Transverse colon (tissue), 4 donors: ENCODE measurements at regions not wholly inside any gene's neighbourhood (a gene's known extent, or its start where the extent isn't known, plus 50 kb on each side); places are given as distances from the start of the nearest gene placed in this dataset.

ENCODE experiments used
- DNase-seq: peaks from one replicate; pipeline ENCODE4 v3.0.0-alpha.2; 2019
- H3K27ac ChIP-seq, 4 donors: fragments of 200-600 bp; sonication (generic); 2 replicates each; pipeline ENCODE4 v1.5.1; 2016 to 2018; ENCODE audit warnings: inconsistent platforms in 4 of 4
- H3K27me3 ChIP-seq: fragments of 200-600 bp; sonication (generic); 2 replicates; pipeline ENCODE4 v1.5.1; 2017; ENCODE audit warnings: inconsistent platforms
- H3K36me3 ChIP-seq, 4 donors: fragments of 200-600 bp; sonication (generic); 2 replicates each; pipeline ENCODE4 v1.5.1; 2017 to 2019; ENCODE audit warnings: inconsistent platforms in 4 of 4
- H3K4me1 ChIP-seq, 4 donors: fragments of 200-600 bp; sonication (generic); 2 replicates each; pipeline ENCODE4 v1.5.1; 2017 to 2020; ENCODE audit warnings: inconsistent platforms in 4 of 4
- H3K4me3 ChIP-seq, 4 donors: fragments of 200-600 bp; sonication (generic); 1 replicate in 1 of 4; 2 replicates in 3 of 4; pipeline versions ENCODE4 v1.5.1 to v1.6.1; 2017 to 2019; ENCODE audit warnings: inconsistent platforms in 4 of 4
- H3K9me3 ChIP-seq, 2 donors: fragments of 200-600 bp; sonication (generic); 2 replicates each; pipeline ENCODE4 v1.5.1; 2017 to 2019; ENCODE audit warnings: inconsistent platforms in 2 of 2
- EP300 ChIP-seq: sonication (generic); formaldehyde crosslinking; IDR thresholded peaks from one replicate; pipeline ENCODE4 v1.6.1; 2017; ENCODE audit warnings: antibody characterized with exemption, low read depth
- POLR2A ChIP-seq: fragments of 450-650 bp; IDR thresholded peaks from one replicate; pipeline ENCODE4 v1.6.1; 2016; ENCODE audit warnings: antibody characterized with exemption, mild to moderate bottlenecking, moderate library complexity
- POLR2AphosphoS5 ChIP-seq, 3 donors: sonication (generic); formaldehyde crosslinking; IDR thresholded peaks; one replicate each; pipeline ENCODE4 v1.6.1; 2016; ENCODE audit warnings: antibody characterized with exemption in 3 of 3
- WGBS, 2 donors: methylation state at CpG; one replicate each; pipeline ENCODE4 v1.1.5; 2018; ENCODE audit warnings: low coverage in 1 of 2; 5-methylcytosine and 5-hydroxymethylcytosine counted together
- in situ Hi-C, 4 donors: fragments of 200-750 bp; cut with MboI; loops; one replicate each; pipeline versions ENCODE4 v1.15.0 to v1.15.1; 2017; ENCODE audit warnings: low sequenced_read_pairs in 3 of 4, low pct_ligation_motif_present in 1 of 4, low pct_unique_long_range_greater_than_20kb in 1 of 4
- intact Hi-C: fragments of 100-400 bp; cut with DNase I; formaldehyde crosslinking; loops from one replicate; pipeline ENCODE4 v1.15.1; 2023; ENCODE audit warnings: low total_unique reads
- TF ChIP-seq, protein P1 (sequence below), 5 experiments: fragments of 200-600 bp in 3 of 5; fragments of 450-650 bp in 2 of 5; sonication (generic) in 3 of 5; IDR thresholded peaks; 1 replicate in 2 of 5; 2 replicates in 3 of 5; pipeline ENCODE4 v1.5.1; 2016 to 2017; ENCODE audit warnings: antibody characterized with exemption in 5 of 5, inconsistent platforms in 3 of 5, mild to moderate bottlenecking in 2 of 5, moderate library complexity in 1 of 5

DNA sequence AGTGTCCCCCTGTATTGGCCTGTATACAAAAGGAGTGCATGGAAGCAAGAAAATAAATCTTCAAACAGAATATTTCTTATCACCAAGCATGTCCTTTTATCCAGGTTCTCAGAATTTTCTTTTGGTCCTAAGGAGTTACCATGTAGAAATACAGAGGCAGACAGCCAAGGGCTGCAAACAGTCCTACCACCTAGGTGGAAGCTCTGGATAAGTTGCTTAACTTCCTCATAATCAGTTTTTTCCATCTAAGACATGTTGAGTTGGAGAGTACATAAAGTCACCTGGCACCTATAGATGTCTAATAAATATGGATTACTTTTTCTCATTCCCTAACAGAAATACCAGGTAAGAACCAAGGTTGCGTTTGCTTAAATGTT lies 57.0 kb upstream of the BLID start:
- H3K9me3 ChIP-seq, result no peaks in the 10 kb centered on the region
- DNase-seq, result no peak
- H3K36me3 ChIP-seq, result no peaks in the 10 kb centered on the region
- H3K4me3 ChIP-seq, result no peak overlapping the region
- intact Hi-C loops (no loop called here), in situ Hi-C loops (no loop called here)
- WGBS, 2 donors, result 88 to 91% methylated on average over 1 of the region's 1 CpG
- H3K4me1 ChIP-seq, result no peaks in the 10 kb centered on the region
- TF ChIP-seq, protein P1, sequence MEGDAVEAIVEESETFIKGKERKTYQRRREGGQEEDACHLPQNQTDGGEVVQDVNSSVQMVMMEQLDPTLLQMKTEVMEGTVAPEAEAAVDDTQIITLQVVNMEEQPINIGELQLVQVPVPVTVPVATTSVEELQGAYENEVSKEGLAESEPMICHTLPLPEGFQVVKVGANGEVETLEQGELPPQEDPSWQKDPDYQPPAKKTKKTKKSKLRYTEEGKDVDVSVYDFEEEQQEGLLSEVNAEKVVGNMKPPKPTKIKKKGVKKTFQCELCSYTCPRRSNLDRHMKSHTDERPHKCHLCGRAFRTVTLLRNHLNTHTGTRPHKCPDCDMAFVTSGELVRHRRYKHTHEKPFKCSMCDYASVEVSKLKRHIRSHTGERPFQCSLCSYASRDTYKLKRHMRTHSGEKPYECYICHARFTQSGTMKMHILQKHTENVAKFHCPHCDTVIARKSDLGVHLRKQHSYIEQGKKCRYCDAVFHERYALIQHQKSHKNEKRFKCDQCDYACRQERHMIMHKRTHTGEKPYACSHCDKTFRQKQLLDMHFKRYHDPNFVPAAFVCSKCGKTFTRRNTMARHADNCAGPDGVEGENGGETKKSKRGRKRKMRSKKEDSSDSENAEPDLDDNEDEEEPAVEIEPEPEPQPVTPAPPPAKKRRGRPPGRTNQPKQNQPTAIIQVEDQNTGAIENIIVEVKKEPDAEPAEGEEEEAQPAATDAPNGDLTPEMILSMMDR (IDR thresholded peaks at IDR 0.05), result no peak
- TF ChIP-seq POLR2AphosphoS5 (IDR thresholded peaks at IDR 0.05) (no peak), POLR2A (no peak), EP300 (no peak)
- no peaks in the 10 kb centered on the region for H3K27me3 ChIP-seq
- no peak overlapping the region for H3K27ac ChIP-seq

- Histone ChIP-seq H3K27ac (no peak overlapping the region), H3K36me3 (no peaks in the 10 kb centered on the region), H3K4me3 (no peak overlapping the region), H3K4me1 (no peaks in the 10 kb centered on the region), H3K27me3 (no peaks in the 10 kb centered on the region), H3K9me3 (no peaks in the 10 kb centered on the region)
- 57 to 67% methylated on average over 1 to 3 of the region's 3 CpGs for WGBS, 2 donors
- in situ Hi-C loops, result no loop called here
- no peak for DNase-seq
- intact Hi-C loops, result no loop called here
- no peak for TF ChIP-seq EP300
- no peak for TF ChIP-seq POLR2A
- TF ChIP-seq, protein P1 (IDR thresholded peaks at IDR 0.05), result no peak
- TF ChIP-seq POLR2AphosphoS5 (IDR thresholded peaks at IDR 0.05), result no peak
Measured at GRCh38 chr11:122172352-122173073, 56.5 kb upstream of the BLID start.

DNA sequence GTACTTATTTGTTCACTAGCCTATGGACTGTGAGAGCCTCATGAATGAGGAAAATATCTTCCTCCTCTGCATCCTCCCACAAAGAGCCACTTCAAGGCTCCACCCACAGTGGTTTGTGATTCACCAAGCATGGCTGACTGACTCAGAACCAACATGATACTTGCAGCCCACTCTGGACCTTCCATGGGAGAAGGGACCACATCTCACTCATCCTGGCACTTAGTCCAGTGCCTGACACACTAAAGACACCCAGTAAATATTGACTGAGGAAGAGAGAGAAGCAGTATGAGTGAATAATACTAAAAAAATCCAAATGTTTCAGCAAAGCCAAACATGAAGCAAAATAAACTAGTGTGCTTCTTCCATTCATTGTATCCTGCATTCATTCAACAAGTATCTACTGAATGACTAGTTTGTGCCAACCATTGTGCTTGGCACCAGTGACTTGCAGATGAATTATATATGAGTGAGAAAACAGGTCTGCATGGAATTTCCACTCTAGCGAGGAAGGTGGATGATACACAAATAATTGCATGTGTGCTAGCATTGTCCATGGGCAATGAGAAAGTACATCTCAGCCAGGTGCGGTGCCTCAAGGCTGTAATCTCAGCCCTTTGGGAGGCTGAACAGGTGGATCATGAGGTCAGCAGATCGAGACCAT lies 54.9 kb upstream of the BLID start:
- H3K27ac ChIP-seq, result no peak overlapping the region
- H3K4me3 ChIP-seq, result no peak overlapping the region
- no peaks in the 10 kb centered on the region for H3K27me3 ChIP-seq
- in situ Hi-C loops (no loop called here), intact Hi-C loops (no loop called here)
- no peaks in the 10 kb centered on the region for H3K4me1 ChIP-seq
- WGBS, 2 donors, result 79 to 100% methylated on average over 2 to 3 of the region's 3 CpGs
- no peaks in the 10 kb centered on the region for H3K36me3 ChIP-seq
- TF ChIP-seq POLR2AphosphoS5 (IDR thresholded peaks at IDR 0.05) (no peak), POLR2A (no peak), EP300 (no peak)
- TF ChIP-seq, protein P1 (IDR thresholded peaks at IDR 0.05), result no peak
- no peaks in the 10 kb centered on the region for H3K9me3 ChIP-seq
- DNase-seq, result no peak

GRCh38 chr11:122168218-122168617 lies 52.2 kb upstream of the BLID start:
- Histone ChIP-seq H3K27ac (no peak overlapping the region), H3K27me3 (no peaks in the 10 kb centered on the region), H3K36me3 (no peaks in the 10 kb centered on the region), H3K9me3 (no peaks in the 10 kb centered on the region), H3K4me1 (no peaks in the 10 kb centered on the region), H3K4me3 (no peak overlapping the region)
- in situ Hi-C loops, result no loop called here
- no peak for DNase-seq
- no peak for TF ChIP-seq POLR2A
- TF ChIP-seq EP300, result no peak
- TF ChIP-seq POLR2AphosphoS5 (IDR thresholded peaks at IDR 0.05), result no peak
- TF ChIP-seq, protein P1 (IDR thresholded peaks at IDR 0.05), result no peak
- 70 to 83% methylated on average over 3 of the region's 3 CpGs for WGBS, 2 donors
- intact Hi-C loops, result no loop called here
